Brain microvascular endothelial cell (primary cell): ENCODE measurements at regions not wholly inside any gene's neighbourhood (a gene's known extent, or its start where the extent isn't known, plus 50 kb on each side); places are given as distances from the start of the nearest gene placed in this dataset.

ENCODE experiments used
- DNase-seq: peaks from one replicate; pipeline ENCODE4 v3.0.0-alpha.2; 2020
- H3K27ac ChIP-seq: fragments of 250-450 bp; sonication (Bioruptor Pico); 2 replicates; pipeline ENCODE4 v1.5.1; 2020; ENCODE audit warnings: mild to moderate bottlenecking, moderate library complexity
- H3K27me3 ChIP-seq: fragments of 250-450 bp; sonication (Bioruptor Pico); replicated peaks from 2 replicates; pipeline ENCODE4 v1.5.1; 2020; ENCODE audit warnings: mild to moderate bottlenecking
- H3K36me3 ChIP-seq: fragments of 250-450 bp; sonication (Bioruptor Pico); replicated peaks from 2 replicates; pipeline ENCODE4 v1.5.1; 2020; ENCODE audit warnings: mild to moderate bottlenecking
- H3K4me3 ChIP-seq: 2 replicates; pipeline ENCODE4 v1.5.1; 2011; ENCODE audit warnings: low read depth, mild to moderate bottlenecking, control low read depth, low read length, moderate library complexity
- in situ Hi-C: cut with HindIII; loops from 2 replicates; pipeline ENCODE4 v1.10.0; 2017; ENCODE audit warnings: low sequenced_read_pairs, low pct_ligation_motif_present
- TF ChIP-seq, protein P1 (sequence below): IDR thresholded peaks from 2 replicates; pipeline ENCODE4 v1.5.1; 2011; ENCODE audit warnings: low read depth, mild to moderate bottlenecking, moderate library complexity, low read length, control low read depth, inconsistent platforms; ENCODE audit errors: missing control alignments

DNA sequence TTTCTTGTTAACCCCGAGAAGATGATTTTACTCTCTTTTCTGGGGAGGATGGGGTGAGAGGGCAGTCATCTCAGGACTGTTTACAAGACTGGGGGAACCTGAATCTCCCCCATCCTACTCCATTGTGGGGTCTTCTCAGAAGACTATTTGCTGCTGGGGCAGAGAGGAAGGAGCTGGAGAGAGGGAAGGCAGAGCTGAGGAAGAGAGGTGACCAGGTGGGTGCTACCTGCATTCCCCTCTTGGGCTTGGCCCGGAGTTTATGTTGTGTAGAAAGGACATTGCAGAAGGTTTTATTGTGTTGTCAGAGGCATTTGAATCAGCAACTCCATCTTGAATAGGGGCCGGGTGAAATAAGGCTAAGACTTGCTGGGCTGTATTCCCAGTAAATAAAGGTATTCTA lies 247.1 kb upstream of the GALNT17 start:
- TF ChIP-seq, protein P1, sequence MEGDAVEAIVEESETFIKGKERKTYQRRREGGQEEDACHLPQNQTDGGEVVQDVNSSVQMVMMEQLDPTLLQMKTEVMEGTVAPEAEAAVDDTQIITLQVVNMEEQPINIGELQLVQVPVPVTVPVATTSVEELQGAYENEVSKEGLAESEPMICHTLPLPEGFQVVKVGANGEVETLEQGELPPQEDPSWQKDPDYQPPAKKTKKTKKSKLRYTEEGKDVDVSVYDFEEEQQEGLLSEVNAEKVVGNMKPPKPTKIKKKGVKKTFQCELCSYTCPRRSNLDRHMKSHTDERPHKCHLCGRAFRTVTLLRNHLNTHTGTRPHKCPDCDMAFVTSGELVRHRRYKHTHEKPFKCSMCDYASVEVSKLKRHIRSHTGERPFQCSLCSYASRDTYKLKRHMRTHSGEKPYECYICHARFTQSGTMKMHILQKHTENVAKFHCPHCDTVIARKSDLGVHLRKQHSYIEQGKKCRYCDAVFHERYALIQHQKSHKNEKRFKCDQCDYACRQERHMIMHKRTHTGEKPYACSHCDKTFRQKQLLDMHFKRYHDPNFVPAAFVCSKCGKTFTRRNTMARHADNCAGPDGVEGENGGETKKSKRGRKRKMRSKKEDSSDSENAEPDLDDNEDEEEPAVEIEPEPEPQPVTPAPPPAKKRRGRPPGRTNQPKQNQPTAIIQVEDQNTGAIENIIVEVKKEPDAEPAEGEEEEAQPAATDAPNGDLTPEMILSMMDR: no peak
- no peak overlapping the region for H3K4me3 ChIP-seq
- in situ Hi-C loops: no loop called here
- H3K27me3 ChIP-seq: no peaks in the 10 kb centered on the region
- DNase-seq: no peak
- H3K36me3 ChIP-seq: no peaks in the 10 kb centered on the region
- H3K27ac ChIP-seq: no peak overlapping the region

DNA sequence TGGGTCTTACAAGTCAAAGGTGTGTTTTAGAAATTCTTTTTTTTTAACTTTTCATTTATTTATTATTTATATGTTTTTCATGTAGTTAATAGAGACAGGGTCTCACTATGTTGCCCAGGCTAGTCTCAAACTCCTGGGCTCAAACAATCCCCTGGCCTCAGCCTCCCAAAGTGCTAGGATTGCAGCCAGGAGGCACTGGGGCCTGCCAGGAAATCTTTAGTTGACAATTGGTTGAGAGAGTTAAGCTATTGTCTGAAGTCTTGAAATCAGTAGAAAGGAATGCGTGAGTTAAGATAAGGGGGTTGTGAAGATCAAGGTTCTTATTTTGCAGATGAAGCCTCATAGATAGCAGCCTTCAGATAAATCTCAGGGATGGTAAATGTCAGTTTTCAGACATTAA lies 245.4 kb upstream of the GALNT17 start:
- no peak overlapping the region for H3K4me3 ChIP-seq
- TF ChIP-seq, protein P1: no peak
- no peaks in the 10 kb centered on the region for H3K27me3 ChIP-seq
- DNase-seq: no peak
- no peak overlapping the region for H3K27ac ChIP-seq
- in situ Hi-C loops: no loop called here
- H3K36me3 ChIP-seq: no peaks in the 10 kb centered on the region

DNA sequence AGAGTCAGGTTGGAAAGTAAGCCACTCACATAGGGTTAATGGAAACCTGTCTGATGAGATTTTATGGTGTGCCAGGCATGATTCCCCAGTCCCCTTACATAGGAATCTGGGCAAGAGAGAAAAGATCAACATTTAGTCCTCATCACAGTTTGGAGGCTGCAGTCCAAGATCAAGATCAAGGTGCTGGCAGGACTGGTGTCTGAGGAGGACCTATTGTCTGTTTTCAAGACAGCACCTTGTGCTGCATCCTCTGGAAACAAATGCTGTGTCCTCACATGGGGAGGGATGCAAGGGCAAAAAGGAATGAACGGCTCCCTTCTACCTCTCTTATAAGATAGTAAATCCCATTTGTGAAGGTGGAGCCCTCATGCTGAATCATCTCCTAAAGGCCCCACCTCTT lies 244.8 kb upstream of the GALNT17 start:
- in situ Hi-C loops: no loop called here
- H3K4me3 ChIP-seq: no peak overlapping the region
- H3K27ac ChIP-seq: no peak overlapping the region
- TF ChIP-seq, protein P1: no peak
- no peaks in the 10 kb centered on the region for H3K36me3 ChIP-seq
- H3K27me3 ChIP-seq: no peaks in the 10 kb centered on the region
- no peak for DNase-seq

DNA sequence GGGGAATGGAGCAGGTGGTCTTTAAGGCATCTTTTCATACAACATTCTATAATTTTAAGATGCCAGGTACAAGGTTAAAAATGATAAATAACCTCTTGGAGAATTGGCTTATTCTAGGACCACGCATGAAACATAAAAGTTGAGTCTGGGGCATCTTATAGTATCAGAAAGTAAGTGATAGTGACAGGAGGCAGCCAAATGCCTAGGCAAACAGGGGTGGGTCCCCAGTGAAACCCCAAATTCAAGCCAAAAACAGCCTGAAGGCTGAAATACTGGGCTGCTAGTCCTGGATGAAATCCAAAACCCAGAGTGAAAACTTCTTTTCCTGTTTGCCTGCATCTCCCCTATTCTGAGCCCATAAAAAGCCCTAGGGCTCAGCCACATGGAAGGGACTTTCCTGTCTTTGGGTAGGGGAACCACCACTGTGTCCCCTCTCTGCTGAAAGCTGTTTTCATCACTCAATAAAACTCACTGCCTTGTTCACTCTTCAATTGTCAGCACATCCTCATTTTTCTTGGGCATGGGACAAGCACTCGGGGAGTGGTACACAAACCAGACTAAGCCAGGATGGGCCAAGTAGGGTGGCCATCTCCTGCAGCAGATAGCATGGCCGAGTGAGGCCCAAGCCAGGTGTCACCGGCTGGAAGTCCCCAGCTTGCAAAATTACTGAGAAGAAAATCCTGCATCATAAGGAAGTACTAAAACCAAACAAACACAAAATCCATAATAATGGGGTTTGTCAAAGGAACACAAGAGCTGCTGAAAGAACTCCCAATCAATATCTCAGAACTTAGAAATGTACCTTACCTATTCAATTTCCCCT lies 241.6 kb upstream of the GALNT17 start:
- H3K27me3 ChIP-seq: no peaks in the 10 kb centered on the region
- in situ Hi-C loops: no loop called here
- no peak overlapping the region for H3K27ac ChIP-seq
- no peak overlapping the region for H3K4me3 ChIP-seq
- H3K36me3 ChIP-seq: no peaks in the 10 kb centered on the region
- no peak for DNase-seq
- TF ChIP-seq, protein P1: no peak

DNA sequence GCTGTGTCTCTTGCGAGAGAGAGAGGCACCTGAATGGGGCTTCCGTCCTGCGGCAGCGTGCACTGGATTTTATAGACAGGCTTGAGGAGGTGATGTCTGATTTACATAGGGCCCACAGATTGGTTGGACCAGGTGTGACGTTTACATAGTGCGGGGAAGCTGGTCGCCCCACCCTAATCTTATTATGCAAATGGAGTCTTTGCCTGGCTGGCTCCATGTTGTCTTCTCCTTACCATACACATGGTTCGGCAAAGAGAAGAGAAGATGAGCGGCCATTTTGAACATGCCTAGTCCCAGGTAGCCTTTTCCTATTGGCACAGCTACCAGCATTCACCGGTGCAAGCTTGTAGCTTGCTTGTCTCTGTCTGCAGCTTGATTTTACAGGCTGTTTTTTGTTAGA lies 238.5 kb upstream of the GALNT17 start:
- no peak for DNase-seq
- Histone ChIP-seq H3K36me3 (no peaks in the 10 kb centered on the region), H3K4me3 (no peak overlapping the region), H3K27ac (no peak overlapping the region), H3K27me3 (no peaks in the 10 kb centered on the region)
- in situ Hi-C loops: no loop called here
- TF ChIP-seq, protein P1: no peak
